ENCODE measurements at regions not wholly inside any gene's neighbourhood (a gene's known extent, or its start where the extent isn't known, plus 50 kb on each side); places are given as distances from the start of the nearest gene placed in this dataset.

DNA sequence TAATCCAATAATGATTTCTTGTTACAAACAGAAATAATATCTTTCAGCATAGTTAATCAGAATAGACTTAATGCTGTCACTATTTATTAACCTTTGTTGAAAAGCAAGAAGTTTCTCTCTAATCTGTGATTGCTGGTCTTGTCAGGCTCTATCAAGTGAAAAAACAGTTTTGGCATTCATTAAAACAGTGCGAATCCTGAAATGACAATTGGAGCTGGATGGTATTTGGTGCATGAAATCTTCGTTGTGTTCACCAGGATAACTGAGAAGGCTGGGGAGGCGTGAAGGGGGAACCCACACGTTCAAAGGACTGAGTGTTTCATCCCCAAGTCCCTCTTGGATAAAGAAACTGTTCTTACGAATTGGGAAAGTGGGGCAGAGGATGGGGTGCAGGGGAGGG lies 190.2 kb upstream of the MYL2 start:
- TF ChIP-seq, protein P1, sequence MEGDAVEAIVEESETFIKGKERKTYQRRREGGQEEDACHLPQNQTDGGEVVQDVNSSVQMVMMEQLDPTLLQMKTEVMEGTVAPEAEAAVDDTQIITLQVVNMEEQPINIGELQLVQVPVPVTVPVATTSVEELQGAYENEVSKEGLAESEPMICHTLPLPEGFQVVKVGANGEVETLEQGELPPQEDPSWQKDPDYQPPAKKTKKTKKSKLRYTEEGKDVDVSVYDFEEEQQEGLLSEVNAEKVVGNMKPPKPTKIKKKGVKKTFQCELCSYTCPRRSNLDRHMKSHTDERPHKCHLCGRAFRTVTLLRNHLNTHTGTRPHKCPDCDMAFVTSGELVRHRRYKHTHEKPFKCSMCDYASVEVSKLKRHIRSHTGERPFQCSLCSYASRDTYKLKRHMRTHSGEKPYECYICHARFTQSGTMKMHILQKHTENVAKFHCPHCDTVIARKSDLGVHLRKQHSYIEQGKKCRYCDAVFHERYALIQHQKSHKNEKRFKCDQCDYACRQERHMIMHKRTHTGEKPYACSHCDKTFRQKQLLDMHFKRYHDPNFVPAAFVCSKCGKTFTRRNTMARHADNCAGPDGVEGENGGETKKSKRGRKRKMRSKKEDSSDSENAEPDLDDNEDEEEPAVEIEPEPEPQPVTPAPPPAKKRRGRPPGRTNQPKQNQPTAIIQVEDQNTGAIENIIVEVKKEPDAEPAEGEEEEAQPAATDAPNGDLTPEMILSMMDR (IDR thresholded peaks at IDR 0.05), result no peak
- TF ChIP-seq POLR2A (IDR thresholded peaks at IDR 0.05) (no peak), POLR2AphosphoS5 (IDR thresholded peaks at IDR 0.05) (no peak)

Measured in breast epithelium (tissue), 3 donors.